Esophagus squamous epithelium (tissue), 4 donors: ENCODE measurements at regions not wholly inside any gene's neighbourhood (a gene's known extent, or its start where the extent isn't known, plus 50 kb on each side); places are given as distances from the start of the nearest gene placed in this dataset.

Experiments
- CTCF ChIP-seq, 6 experiments: fragments of 450-650 bp in 4 of 6; fragments of 200-600 bp in 2 of 6; sonication (generic) in 2 of 6; IDR thresholded peaks; one replicate each; pipeline ENCODE4 v1.5.1; 2016 to 2019; ENCODE audit warnings: antibody characterized with exemption in 6 of 6, mild to moderate bottlenecking in 4 of 6, moderate library complexity in 4 of 6
- POLR2A ChIP-seq, 4 donors: fragments of 450-650 bp; IDR thresholded peaks; one replicate each; pipeline ENCODE4 v1.6.1; 2017; ENCODE audit warnings: antibody characterized with exemption in 4 of 4, mild to moderate bottlenecking in 4 of 4, moderate library complexity in 3 of 4

- no peak for TF ChIP-seq CTCF (IDR thresholded peaks at IDR 0.05)
- no peak for TF ChIP-seq POLR2A (IDR thresholded peaks at IDR 0.05)
Observed at GRCh38 chr1:162973381-162973795, 95.8 kb upstream of the RGS4 start.
